ENCODE measurements at regions not wholly inside any gene's neighbourhood (a gene's known extent, or its start where the extent isn't known, plus 50 kb on each side); places are given as distances from the start of the nearest gene placed in this dataset.
"Not testable (repeated sequence)": the region's sequence is repeated elsewhere in the genome, so short reads cannot be mapped to it uniquely, and the experiment has no call there.

DNA sequence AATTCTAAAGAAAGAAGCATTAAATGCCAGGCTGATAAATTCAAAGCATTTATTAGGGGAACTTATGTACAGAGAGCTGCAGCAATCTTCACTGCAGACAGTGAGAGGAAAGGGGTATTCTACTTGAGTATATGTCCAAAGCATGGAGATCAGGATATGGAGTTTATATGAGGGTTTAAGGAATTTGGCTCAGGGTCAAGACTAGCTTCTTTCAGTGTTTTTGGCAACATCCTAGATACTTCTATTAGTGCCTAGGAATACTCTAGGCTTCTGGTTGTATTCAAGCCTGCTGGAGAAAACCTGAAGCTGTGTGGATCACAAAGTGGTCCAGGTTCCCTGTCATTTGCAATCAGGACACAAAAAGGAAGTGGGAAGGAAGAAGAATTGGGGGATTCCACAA, 194.6 kb downstream of the CETN3 start:
- H3K4me3 ChIP-seq (ENCODE audit: low read length), result no peak overlapping the region
- TF ChIP-seq, protein P1, sequence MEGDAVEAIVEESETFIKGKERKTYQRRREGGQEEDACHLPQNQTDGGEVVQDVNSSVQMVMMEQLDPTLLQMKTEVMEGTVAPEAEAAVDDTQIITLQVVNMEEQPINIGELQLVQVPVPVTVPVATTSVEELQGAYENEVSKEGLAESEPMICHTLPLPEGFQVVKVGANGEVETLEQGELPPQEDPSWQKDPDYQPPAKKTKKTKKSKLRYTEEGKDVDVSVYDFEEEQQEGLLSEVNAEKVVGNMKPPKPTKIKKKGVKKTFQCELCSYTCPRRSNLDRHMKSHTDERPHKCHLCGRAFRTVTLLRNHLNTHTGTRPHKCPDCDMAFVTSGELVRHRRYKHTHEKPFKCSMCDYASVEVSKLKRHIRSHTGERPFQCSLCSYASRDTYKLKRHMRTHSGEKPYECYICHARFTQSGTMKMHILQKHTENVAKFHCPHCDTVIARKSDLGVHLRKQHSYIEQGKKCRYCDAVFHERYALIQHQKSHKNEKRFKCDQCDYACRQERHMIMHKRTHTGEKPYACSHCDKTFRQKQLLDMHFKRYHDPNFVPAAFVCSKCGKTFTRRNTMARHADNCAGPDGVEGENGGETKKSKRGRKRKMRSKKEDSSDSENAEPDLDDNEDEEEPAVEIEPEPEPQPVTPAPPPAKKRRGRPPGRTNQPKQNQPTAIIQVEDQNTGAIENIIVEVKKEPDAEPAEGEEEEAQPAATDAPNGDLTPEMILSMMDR (IDR thresholded peaks at IDR 0.05; ENCODE audit: insufficient read depth, low read depth, low read length, missing control alignments), result no peak
- DNase-seq (ENCODE audit: low read depth), result no peak

DNA sequence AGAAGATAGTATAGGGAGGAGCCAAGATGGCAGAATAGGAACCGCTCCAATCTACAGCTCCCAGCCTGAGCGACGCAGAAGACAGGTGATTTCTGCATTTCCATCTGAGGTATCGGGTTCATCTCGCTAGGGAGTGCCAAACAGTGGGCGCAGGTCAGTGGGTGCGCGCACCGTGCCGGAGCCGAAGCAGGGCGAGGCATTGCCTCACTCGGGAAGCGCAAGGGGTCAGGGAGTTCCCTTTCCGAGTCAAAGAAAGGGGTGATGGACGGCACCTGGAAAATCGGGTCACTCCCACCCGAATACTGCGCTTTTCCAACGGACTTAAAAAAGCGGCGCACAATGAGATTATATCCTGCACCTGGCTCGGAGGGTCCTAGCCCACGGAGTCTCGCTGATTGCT, 201.2 kb downstream of the CETN3 start:
- DNase-seq (ENCODE audit: low read depth); H3K4me3 ChIP-seq (ENCODE audit: low read length): not testable (repeated sequence)

GRCh38 chr5:90201923-90202322, 207.6 kb downstream of the CETN3 start:
- TF ChIP-seq, protein P1 (IDR thresholded peaks at IDR 0.05; ENCODE audit: insufficient read depth, low read depth, low read length, missing control alignments), result no peak
- no peak overlapping the region for H3K4me3 ChIP-seq (ENCODE audit: low read length)
- DNase-seq (ENCODE audit: low read depth), result peak; percentile 78

- TF ChIP-seq, protein P1 (IDR thresholded peaks at IDR 0.05; ENCODE audit: insufficient read depth, low read depth, low read length, missing control alignments), result no peak
- no peak for DNase-seq (ENCODE audit: low read depth)
These were observed 216.3 kb downstream of the CETN3 start for GRCh38 chr5:90193185-90193822.

GRCh38 chr5:90191352-90192045, 218.1 kb downstream of the CETN3 start:
- TF ChIP-seq, protein P1 (IDR thresholded peaks at IDR 0.05; ENCODE audit: insufficient read depth, low read depth, low read length, missing control alignments), result no peak
- DNase-seq (ENCODE audit: low read depth), result no peak
- no peak overlapping the region for H3K4me3 ChIP-seq (ENCODE audit: low read length)

More at GRCh38 chr5:90193185-90193822, 216.3 kb downstream of the CETN3 start:
- no peak overlapping the region for H3K4me3 ChIP-seq (ENCODE audit: low read length)

DNA sequence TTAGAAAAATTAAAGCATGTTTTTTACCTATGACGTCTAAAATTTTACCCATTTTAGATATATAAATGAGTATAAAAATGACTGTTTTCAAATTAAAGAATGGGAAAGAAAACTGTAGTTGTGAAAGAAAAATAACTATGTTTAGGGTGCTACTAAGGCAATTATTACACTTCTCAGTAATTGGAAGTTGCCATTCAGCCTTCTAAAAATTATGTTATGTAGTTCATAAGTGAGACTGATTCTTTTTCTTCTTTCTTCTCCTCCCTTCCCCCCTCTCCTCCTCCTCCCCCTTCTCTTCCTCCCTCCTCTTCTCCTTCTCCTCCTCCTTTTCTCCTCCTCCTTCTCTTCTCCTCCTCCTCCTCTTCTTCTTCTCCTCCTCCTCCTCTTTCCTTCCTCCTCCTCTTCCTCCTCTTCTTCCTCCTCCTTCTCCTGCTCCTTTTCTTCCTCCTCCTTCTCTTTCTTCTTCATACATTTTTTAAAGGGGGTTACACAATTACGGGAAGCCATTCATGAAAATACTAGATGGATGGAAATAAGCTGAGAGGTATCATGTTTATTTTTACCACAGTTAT, 223.6 kb downstream of the CETN3 start:
- TF ChIP-seq, protein P1 (IDR thresholded peaks at IDR 0.05; ENCODE audit: insufficient read depth, low read depth, low read length, missing control alignments), result no peak
- no peak overlapping the region for H3K4me3 ChIP-seq (ENCODE audit: low read length)
- DNase-seq (ENCODE audit: low read depth), result no peak

DNA sequence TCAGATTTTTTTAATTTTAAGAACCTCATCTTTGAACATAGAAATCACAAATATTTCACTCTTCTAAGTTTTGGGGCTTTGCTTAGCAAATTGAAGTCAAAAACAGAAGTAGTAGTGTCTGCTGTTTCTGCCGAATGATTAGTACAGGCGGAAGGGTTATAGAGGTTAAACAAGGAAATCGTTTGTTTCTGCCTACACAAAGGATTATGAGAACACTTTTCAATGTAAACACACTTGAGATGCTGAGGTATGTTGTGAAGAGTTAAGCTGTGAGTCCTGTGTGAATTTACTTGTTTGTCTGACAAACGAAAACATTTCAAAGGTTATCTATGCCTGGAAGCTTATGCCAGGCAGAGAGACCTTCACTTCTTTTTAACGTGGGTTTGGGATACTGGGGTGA, 224.8 kb downstream of the CETN3 start:
- TF ChIP-seq, protein P1 (IDR thresholded peaks at IDR 0.05; ENCODE audit: insufficient read depth, low read depth, low read length, missing control alignments), result no peak
- H3K4me3 ChIP-seq (ENCODE audit: low read length), result no peak overlapping the region
- DNase-seq (ENCODE audit: low read depth), result no peak
